GM19468 (cell line): ENCODE measurements at regions not wholly inside any gene's neighbourhood (a gene's known extent, or its start where the extent isn't known, plus 50 kb on each side); places are given as distances from the start of the nearest gene placed in this dataset.
"Not testable (repeated sequence)": the region's sequence is repeated elsewhere in the genome, so short reads cannot be mapped to it uniquely, and the experiment has no call there.

Source experiments
- ATAC-seq: cut with Tn5 transposase; IDR thresholded peaks from one replicate; pipeline ENCODE4 v1.9.1; 2021; ENCODE audit warnings: mild to moderate bottlenecking, moderate library complexity, moderate number of reproducible peaks; ENCODE audit not compliant: unreplicated experiment; ENCODE audit errors: extremely low read depth

- no peak for ATAC-seq
These were observed 148.8 kb upstream of the ADAMTSL1 start for GRCh38 chr9:18324928-18325745.

DNA sequence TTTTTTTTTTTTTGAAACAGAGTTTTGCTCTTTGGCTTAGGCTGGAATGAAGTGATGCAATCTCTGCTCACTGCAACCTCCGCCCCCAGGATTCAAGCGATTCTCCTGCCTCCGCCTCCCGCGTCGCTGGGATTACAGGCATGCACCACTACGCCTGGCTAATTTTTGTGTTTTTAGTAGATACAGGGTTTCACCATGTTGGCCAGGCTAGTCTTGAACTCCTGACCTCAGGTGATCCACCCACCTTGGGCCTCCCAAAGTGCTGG is 148.3 kb upstream of the ADAMTSL1 start:
- ATAC-seq: not testable (repeated sequence)

DNA sequence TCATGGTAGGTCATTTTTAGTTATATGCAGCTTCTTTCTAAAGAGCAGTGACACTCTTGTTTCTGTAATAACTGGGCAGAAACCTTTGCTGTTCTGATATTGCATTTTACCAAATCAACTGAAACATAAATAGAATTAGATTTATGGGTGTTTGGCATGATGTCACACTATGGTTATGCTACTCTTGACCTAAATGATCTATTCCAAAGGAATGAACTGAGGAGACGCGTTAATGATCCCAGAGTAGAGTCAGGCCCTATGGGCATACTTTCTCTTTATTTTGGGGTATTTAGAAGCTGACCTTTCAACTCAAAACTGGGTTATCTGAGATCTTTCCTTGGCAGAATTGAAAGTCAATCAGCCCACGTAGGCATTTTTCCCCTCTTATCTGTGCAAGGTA is 146.8 kb upstream of the ADAMTSL1 start:
- no peak for ATAC-seq

- no peak for ATAC-seq
These were observed 143.3 kb upstream of the ADAMTSL1 start for GRCh38 chr9:18330401-18331309.

- ATAC-seq: no peak
These were observed 142.7 kb upstream of the ADAMTSL1 start for GRCh38 chr9:18331310-18331684.

- ATAC-seq: no peak
These were observed 142.1 kb upstream of the ADAMTSL1 start for GRCh38 chr9:18331808-18332209.

DNA sequence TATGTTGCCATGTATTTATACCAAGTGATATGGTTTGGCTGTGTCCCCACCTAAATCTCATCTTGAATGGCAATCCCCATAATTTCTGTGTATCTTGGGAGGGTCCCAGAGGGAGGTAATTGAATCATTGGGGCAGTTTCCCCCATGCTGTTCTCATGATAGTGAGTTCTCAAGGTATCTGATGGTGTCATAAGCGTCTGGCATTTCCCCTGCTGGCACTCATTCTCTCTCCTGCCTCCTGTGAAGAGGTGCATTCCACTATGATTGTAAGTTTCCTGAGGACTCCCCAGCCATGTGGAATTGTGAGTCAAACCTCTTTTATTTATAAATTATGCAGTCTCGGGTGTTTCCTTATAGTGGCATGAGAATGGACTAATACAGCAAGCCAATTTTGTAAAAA is 140.8 kb upstream of the ADAMTSL1 start:
- ATAC-seq: no peak

DNA sequence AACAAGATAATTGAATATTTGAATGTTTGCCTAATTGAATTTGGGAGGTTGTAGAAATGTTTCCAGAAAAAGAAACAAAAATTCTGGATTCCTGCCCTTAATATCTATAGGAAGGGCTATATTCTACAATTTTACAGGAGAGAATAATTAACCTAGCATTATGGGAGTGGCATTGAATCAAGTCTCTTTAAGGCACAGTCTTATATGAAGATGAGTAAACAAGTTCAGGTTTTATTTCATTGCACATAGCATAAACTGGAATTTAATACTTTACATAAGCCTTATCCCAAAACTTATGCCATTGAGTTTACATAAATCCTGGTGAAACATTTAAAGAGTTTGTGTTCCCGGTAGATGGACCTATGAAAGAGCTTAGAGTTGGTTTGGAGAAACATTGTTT is 138.1 kb upstream of the ADAMTSL1 start:
- ATAC-seq: no peak

GRCh38 chr9:18338042-18338441 is 135.9 kb upstream of the ADAMTSL1 start:
- ATAC-seq: no peak

- ATAC-seq: no peak
These were observed 130.2 kb upstream of the ADAMTSL1 start for GRCh38 chr9:18343784-18344183.

DNA sequence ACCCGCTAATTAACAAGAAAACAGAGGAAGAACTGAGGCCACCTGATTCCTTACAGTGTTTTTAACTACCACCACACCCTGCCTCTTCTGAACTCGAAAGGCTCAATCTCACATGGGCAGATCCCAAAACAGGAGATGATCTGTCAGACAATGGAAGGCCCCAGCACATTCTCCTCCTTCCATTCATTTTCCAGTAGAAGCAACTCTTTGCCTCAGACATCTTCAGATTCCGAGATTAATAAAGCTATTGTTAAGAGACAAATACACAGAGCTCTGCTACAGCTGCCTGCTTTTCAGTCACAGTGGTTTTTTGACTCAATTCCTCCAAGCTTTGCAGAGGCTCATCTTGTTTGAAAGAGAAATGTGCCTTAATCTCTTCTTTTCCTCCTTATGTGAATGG is 127.2 kb upstream of the ADAMTSL1 start:
- no peak for ATAC-seq

DNA sequence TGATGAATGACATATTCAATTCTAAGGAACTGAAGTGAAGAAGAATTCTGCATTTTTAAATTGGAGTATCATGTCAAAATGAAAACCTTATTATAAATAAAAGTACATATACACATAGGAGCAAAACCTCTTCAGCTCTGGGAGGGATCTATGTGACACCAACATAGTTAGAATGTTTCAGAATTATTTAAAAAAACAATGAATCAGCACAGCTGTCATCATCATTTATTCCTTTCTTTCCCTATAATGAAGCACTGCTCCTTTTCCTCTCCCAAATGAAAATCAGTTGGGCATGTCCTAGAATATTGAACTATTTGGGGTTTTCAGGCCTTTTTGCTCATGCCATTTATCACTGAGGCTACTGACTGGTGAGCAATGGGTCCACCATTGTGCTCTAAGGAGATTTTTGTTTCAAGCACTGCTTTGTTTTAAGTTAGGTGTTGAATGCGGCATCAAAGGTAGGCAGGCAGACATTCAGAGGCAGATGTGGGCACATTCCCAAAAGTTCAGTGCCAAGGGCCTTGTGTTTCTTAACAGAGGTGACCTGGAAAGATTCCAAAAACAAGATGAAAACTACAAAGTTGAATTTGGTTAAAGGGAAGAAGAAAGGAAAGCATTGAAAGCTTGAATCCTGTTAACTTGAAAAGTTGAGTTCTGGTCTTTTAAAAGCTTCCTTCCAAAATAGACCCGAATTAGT is 126.4 kb upstream of the ADAMTSL1 start:
- ATAC-seq: no peak

DNA sequence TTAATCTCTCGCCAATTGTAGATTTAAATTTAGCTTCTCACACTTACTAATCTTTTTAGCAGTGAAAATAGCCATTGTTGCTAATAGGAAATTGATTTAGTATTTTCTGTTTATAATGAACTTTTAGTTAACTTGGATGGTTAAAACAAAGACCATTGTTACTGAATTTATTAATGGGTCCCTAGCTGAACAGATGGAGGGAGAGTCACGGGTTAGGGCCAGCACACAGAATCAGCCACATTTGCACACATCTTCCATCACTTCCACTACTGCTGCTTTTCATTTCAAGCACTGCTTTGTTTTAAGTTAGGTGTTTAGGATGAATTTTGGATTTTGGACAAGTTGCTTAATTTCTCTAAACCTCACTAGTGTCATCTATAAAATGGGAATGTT is 125.9 kb upstream of the ADAMTSL1 start:
- no peak for ATAC-seq

GRCh38 chr9:18349530-18349929 is 124.4 kb upstream of the ADAMTSL1 start:
- no peak for ATAC-seq

- no peak for ATAC-seq
These were observed 123.9 kb upstream of the ADAMTSL1 start for GRCh38 chr9:18350036-18350435.

- no peak for ATAC-seq
These were observed 122.9 kb upstream of the ADAMTSL1 start for GRCh38 chr9:18350995-18351595.

DNA sequence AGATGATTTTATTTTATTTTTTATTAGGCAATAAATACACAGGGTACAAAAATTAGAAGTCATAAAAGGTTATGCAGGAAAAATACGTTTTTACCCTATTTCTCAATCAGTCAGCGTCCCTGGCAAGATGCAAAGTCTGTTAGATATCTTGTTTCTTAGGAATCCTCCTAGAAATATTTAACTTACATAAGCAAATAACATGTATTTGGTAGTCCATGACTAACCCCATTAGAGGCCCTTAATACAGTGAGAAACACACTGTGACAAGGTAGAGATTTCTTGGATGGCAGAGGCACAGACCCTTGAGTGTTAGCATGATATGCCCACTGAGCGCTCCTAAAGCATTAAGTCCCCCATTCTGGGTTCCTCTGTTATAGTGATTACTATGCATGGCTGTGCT is 121.2 kb upstream of the ADAMTSL1 start:
- no peak for ATAC-seq

DNA sequence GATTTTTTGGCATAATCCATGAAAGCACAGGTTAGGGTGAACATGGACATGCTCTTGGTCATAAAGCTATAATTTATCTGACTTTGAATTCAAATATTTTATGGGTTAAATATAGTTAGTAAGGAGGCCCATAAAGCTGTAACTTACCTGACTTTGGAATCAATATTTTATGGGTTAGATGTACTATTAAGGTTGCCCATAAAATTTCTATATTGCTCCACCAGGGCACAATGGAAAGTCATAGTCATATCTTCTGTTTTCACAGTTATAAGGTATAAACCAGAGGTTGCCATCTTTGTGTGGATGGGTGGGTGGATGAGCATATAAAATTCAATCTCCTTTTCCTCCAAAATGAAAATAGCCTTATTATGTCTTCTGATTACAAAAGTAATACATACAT is 120.5 kb upstream of the ADAMTSL1 start:
- ATAC-seq: no peak

DNA sequence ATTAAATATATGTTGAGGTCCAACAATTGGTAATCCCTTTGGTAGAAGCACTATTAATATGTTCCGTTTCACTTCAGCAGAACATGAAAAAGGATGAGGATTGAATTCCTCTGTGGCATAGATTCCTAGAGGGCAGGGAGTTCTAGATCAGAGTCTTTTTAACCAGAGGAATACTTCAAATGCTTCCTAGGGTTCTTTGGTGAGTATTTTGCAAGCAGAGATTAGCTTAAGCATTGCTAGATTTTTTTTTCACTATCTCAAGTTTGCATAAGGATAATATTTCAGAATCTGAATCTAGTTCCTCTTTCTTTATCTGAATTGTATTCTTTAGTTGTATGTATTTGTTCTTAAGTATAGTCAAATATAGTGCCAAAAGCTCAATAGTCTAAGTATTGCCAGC is 116.6 kb upstream of the ADAMTSL1 start:
- ATAC-seq: no peak

DNA sequence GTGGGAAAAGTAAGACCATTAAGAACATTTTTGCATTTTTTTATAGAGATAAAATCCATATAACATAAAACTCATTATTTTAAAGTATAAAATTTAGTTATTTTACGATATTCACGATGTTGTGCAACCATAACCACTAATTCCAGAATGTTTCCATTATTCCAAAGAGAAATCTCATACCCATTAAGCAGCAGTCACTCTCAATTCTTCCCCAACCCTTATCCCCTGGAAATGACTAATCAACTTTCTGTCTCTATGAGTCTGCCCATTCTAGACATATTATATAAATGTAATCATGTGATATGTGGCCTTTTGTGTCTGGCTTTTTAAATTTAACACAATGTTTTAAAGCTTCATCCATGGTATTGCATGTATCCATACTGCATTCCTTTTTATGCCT is 115.6 kb upstream of the ADAMTSL1 start:
- no peak for ATAC-seq

- no peak for ATAC-seq
These were observed 114.6 kb upstream of the ADAMTSL1 start for GRCh38 chr9:18359335-18359734.
